ENCODE measurements at regions not wholly inside any gene's neighbourhood (a gene's known extent, or its start where the extent isn't known, plus 50 kb on each side); places are given as distances from the start of the nearest gene placed in this dataset.
"Not testable (repeated sequence)": the region's sequence is repeated elsewhere in the genome, so short reads cannot be mapped to it uniquely, and the experiment has no call there.

DNA sequence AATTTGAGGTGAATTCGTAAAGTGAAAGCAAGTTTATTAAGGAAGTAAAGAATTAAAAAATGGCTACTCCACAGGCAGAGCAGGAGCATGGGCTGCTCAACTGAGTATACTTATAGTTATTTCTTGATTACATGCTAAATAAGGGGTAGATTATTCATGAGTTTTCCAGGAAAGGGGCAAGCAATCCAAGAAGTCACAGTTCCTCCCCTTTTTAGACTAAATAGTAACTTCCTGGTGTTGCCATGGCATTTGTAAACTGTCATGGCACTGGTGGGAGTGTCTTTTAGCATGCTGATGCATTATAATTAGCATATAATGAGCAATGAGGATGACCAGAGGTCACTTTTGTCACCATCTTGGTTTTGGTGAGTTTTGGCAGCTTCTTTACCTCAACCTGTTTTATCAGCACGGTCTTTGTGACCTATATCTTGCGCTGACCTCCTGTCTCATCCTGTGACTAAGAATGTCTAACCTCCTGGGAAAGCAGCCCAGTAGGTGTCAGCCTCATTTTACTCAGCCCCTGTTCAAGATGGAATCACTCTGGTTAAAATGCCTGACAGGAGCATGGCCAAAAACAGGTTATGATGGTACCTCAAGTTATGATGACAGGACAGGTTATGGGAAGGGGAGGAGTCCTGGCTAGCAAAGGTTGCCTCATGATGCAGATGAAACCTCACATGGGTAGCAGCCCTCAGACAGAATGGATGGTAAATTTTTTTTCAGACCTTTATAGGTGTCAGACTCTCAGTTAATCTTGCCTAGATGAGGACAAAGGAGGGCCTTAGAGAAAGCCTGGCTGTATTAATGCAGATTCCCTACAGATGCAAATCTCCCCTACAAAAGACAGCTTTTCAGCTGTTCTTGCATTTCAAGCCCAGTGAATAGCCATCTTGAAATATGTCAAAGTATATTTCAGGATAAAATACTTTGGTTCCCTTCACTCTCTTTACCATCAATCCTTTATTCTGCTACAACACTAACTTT is 49.7 kb downstream of the SIPA1L2 start:
- DNase-seq (ENCODE audit: low spot score) = no peak

DNA sequence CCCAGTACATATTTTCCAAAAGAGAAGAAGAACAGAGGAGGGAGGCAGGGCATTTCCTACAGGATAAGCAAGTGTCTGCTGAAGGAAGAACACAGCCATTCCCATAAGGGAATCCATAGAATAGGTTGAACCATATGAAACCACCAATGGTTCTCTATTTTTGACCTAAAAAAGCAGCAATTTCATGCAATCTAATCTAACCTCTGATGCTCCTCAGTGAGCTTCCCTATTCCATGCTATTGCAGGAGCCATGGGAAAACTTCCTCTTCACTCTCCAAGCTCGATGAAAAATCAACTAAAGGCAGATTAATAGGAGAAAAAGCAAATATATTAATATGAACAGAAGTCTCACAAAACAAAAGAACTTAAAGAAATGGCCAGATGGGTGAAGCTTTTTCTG is 50.5 kb downstream of the SIPA1L2 start:
- no peak for DNase-seq (ENCODE audit: low spot score)

DNA sequence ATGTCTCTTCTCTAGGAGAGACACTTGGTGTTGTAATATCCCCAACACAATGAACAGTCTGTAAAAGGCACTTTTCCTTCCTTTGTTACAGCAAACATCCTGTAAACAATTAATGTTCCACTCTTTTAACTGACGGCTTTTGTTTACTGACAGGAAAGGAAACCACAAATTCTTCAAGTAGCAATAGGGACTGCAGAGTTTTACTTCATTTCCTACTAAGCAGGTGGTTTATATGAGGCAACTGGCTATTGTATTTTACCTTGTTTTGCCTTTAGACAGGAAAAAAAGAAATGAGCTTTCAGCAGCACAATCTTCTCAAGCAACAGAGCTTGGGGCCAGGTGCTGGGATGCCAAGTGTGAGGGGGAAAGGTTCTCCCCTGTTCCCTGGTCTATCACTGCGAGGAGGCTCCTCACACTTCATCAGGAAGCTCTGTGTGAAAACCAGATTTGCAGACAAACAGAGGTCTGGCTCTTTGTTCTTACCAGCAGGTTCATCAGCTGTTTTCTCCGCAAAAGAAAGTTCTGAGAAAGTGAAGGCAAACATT is 51.2 kb downstream of the SIPA1L2 start:
- DNase-seq (ENCODE audit: low spot score) = no peak

DNA sequence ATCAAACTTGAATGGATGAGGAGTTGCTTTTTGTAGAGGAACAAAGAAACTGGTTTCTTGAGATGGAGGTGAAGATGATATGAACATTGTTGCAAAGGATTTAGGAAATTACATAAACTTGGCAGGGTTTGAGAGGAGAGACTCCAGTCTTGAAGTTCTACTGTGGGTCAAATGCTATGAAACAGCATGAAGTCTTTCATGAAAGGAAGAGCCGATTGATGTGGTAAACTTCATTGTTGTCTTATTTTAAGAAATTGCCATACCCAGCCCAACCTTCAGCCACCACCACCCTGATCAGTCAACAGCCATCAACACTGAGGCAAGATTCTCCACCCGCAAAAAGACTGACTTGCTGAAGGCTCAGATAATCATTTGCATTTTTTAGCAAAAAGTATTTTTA is 52.2 kb downstream of the SIPA1L2 start:
- DNase-seq (ENCODE audit: low spot score) = no peak

DNA sequence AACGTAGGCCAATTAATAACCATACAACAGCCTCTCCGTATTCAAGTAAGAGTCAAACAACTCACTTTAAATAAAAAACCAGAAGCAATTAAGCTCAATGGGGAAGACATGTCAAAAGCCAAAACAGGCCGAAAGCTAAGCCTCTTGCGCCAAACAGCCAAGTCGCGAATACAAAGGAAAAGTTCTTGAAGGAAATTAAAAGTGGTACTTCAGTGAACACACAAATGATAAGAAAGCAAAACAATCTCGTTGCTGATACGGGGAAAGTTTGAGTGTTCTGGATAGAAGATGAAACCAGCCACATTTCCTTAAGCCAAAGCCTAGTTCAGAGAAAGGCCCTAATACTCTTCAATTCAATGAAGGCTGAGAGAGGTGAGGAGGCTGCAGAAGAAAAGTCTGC is 53.4 kb downstream of the SIPA1L2 start:
- no peak for DNase-seq (ENCODE audit: low spot score)

DNA sequence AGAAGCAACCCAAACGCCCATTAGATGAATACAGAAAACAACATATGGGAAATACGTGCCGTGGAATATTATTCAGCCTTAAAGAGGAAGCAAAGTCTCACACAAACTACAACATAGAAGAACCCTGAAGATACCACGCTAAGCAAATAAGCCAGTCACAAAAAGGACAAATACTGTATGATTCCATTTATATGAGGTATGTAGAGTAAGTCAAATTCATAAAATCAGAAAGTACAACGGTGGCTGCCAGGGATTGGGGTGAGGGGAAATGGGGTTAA is 54.2 kb downstream of the SIPA1L2 start:
- DNase-seq (ENCODE audit: low spot score) = no peak

DNA sequence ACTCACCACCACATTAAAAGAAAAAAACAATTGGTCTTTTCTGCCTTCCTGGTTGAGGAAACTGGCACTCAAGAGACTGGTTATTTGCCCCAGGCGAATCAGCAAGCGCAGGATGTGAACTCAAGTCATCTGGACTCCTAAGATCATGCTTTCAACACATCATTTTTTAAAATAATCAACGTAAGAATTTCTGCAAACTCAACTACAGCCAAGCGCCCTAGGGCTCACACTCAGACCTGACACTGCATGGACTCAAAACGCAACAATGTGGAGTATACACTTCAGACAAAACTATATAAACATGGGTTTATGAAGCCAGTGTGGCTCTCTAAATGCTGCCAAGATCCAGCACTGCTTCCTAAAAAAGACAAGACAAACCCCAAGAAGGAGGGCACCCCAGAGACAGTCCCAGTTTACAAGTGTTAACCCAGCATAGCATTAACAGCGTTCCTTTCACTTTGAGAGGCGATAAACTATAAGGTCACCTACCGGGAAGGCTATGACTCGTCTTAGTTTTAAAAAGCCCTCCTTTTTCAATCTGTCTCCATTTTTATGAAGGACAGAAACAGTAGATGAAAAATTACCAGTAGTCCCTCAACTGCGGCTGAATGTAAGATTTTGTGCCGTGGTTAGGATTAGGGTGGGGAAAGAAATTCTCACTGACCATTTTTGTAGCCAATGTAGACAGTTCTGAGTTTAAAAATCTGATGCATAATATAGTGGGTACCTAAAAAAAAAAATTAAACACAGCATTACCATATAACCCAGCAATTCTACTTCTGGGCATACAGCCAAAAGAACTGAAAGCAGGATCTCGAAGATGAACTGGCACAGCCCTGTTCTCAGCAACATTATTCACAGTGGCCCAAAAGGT is 54.8 kb downstream of the SIPA1L2 start:
- no peak for DNase-seq (ENCODE audit: low spot score)

DNA sequence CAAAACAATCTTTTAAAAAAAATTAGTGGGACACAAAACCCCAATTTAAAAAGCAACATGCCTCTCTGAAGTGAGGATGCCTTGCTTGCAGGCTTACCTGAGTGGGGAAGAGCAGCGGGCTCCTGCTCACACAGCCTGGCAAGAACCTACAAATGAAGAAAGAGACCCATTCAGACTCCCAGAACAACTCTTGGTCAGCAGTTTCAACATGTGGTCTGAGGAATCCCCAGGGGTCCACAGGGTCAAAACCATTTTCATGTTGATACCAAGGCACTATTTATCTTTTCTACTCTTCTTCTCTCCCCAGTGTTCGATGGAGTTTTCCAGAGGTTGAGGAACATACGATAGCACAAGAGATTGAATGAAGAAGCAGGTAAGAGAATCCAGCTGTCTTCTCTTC is 55.9 kb downstream of the SIPA1L2 start:
- DNase-seq (ENCODE audit: low spot score) = no peak

DNA sequence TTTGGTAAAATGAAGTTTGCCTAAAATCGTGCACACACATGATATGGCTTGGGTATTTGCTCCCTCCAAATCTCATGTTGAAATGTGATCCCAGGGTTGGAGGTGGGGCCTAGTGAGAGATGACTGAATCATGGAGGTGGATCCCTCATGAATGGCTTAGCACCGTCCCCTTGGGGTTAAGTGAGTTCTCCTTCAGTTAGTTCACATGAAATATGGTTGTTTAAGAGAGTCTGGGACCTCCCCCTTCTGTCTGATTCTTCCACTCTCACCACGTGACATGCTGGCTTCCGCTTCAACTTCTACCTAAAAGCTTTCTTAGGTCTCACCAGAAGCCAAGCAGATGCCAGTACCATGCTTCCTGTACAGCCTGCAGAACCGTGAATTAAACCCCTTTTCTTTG is 58.4 kb downstream of the SIPA1L2 start:
- DNase-seq (ENCODE audit: low spot score) = no peak

DNA sequence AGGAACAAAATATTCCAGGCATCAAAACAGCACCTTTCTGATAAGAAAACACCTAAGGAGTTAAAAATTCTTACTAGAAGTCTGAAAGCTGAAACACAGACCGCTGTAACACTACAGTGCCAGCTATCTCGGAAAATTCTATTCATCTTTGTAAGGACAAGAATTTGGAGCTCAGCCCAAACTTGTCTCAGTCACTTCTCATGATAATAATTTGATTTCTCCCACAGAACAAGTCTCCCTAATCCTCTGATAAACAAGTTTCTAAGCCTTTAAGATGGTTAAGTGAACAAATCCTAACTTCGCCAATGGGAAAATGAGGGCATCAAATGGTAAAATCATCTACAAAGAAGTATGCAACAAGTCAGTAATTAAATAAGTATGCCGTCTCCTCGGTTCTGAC is 59.9 kb downstream of the SIPA1L2 start:
- no peak for DNase-seq (ENCODE audit: low spot score)

DNA sequence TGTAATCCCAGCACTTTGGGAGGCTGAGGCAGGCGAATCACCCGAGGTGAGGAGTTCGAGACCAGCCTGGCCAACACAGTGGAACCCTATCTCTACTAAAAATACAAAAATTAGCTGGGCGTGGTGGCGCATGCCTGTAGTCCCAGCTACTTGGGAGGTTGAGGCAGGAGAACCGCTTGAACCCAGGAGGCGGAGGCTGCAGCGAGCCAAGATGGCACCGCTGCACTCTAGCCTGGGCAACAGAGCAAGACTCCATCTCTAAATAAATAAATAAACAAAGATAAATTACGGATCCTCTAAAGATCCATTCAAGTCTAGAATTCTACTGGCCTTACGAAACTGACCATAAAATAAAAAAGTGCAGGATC is 60.4 kb downstream of the SIPA1L2 start:
- not testable (repeated sequence) for DNase-seq (ENCODE audit: low spot score)

DNA sequence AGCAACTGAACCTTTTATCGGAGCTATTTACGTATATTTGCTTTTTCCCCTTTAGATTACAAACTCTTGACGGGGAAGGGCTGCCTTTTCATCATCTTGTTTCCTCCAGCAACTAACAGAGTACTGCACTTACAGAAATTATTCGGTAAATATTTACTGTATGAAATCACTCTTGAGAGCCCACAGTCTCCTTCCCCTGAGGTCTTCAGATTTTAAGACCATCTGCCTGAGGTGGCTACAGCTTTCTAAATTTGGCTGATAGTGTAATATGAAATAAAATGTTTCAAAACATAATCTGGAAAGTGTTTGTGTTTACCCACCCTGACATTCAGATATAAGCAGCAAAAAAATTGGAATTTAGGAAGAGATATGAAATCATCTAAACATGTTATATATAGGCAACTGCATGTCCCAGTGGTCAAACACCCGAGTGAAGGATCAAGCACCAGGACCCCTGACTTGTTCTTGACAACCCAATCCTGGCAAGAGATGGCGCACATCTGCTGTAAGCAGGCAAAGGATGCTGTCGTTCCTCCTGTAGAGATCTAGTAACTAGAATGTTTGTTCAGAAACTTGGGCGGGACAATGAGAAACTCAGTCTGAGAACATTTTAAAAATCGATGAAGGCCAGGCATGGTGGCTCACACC is 60.9 kb downstream of the SIPA1L2 start:
- no peak for DNase-seq (ENCODE audit: low spot score)

DNA sequence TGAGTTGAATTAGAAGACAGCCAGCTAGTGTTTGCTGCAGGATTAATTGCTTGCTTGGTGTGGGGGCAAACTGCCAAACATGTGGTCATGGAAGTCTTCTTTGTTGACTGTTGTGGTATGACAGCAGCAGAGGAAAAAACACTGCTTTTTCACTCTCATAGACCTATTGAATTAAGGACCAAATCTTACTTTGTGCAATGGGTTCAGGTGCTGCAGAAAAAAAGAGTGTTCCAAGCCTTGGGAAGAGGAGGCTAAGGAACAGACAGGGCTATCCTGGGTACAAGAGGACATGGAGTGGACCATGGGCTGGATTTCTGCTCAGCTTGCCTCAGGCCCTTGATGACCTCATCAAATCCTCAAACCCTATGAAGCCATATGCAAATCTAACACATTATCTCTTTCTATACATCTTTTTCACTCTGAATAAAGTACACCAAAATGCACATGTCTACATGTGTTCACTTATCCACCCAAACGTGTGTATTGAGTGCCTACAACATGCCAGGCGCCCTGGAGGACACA is 61.5 kb downstream of the SIPA1L2 start:
- peak; percentile 37 for DNase-seq (ENCODE audit: low spot score)

DNA sequence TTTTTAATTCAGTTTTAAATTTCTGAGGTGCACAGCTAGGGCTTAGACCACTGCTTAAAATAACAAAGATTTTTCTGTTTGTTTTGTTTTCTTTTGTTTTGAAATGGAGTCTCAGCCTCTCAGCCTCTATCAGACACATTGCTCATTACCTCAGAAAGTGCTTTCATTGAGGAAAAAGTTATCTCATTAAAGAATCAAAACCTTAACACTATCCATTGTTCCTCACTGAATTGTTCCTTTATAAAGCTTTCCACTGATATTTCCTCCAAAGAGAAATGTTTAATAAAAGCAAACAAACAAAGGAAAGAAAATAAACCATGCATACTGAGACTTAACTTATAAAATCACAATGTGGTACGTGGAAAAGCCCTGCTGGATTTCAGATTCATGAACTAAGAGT is 63.8 kb downstream of the SIPA1L2 start:
- no peak for DNase-seq (ENCODE audit: low spot score)

DNA sequence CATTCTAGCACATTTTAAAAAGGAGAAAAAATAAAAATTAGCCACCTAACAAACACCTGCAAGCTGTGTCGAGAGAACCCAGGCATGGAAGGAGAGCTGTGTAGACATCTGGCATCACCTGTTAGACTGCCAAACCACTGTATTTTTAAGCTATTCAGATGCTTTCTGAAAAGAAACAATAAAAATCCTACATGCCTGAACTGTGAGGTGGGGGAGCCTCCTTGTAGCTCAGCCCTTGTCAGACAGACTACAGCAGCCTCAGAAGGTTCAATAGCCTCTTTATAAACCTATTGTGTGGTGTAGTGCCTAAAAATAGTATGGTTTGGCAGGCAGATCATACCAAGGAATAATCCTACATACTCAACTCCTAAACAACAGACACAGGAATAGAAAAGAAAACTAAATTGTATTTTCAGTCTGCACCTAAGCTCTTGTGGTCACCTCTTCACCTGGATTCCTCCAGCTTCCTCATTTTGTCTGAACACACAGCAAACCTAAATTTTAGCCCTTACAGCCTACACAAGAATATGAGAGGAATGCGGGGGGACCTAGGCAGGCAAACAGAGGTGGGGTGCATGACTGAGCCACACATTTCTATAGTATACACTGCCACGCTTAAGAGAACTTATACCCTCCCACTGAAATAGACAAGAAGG is 67.0 kb downstream of the SIPA1L2 start:
- DNase-seq (ENCODE audit: low spot score) = no peak

DNA sequence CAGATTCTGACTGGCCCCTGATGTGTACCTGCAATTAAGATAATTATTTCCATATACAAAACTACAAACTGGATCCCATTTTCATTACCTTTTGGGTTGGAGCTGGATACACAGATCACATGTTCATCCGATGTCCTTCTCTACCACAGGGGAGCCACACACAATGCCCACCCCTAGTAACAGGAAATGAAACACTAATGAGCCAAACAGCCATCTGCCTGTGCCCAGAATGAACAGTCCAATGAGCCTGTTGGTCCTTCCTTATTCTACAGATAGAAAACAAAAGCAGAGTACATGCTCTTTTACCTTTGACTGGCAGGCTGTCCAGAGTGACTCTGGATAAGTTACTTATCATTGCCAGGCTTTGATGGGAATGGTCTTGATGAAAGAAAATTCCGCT is 68.6 kb downstream of the SIPA1L2 start:
- no peak for DNase-seq (ENCODE audit: low spot score)

DNA sequence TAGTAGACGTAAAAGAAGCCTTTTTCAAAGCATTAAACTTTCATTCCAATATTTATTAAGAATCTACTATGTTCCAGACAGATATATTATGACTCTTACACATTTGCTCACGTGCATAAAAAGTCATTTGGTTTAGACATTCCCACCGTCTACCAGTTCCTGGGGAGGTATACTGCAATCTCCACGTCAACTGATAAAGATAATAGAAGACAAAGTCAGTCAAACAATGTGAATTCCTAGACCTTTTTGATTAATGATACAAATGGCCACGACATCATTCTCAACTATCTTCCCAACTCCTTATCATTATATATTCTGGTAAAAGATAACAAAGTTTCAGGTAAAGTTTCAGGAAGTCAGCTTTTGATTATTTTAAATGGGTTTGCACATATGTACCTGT is 69.0 kb downstream of the SIPA1L2 start:
- no peak for DNase-seq (ENCODE audit: low spot score)

DNA sequence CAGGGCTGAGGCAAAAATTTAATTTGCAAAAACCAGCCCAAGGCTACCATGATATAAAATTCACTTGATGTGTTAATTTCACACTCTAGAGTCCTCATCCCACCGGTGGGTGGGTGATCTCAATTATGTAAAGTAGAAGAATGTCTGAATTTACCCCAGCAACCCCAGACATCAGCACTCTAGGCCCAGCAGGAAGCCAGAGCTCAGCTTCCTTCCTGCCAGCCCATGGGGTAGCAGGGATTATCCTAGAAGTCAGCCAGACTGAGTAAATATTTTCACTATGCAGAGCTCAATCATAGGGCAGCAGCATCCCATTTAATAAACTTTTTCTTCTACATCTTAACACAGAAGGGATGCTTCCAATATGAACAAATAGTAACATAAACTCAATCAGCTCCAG is 71.0 kb downstream of the SIPA1L2 start:
- DNase-seq (ENCODE audit: low spot score) = no peak

DNA sequence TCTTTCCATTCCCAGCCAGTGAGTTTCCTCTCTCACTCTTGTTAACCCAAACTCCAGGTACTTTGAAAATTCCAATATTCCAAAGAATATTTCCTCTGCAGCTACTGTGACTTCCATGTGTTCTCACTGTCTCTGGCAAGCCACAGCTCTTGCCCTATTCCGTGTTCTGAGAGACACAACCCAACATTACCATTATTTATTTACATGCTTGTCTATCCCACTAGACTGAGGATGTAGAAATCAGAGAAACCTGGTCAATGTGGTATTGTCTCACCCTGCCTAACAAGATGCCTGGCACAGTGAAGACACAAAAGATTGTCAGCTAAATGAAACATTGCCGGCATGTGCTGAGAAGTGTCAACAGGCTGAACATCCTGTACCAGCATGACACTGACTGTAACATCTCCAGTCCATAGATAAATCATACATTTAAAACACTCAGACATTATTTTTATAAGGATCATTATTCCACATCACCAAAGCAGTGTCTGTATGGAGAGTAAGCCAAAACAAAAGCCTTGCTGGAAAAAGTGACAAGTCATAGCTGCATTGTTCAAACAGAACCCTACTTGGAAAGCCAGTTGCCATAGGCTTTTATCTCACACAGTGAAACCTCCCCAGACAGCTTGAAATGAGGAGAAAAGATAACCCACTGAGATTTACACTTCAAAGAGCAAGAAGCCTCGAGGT is 72.3 kb downstream of the SIPA1L2 start:
- DNase-seq (ENCODE audit: low spot score) = no peak

DNA sequence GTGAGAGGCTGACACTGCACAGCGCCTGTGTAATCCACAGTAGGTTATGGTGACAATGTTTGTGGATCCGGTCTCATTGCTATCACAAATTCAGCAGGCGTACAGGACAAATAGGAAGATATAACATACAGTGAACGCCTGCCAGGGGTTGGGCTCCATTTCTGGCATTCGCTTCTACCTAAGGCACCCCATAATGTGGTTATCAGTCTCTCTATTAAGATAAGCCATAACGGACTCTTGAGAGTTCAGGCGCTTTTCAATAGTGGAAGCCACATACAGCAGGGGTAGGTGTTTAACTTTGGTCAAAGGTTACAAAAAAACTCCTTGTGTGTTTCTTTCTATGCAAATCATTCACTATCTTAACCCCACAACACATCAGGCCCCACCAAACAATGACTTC is 72.8 kb downstream of the SIPA1L2 start:
- DNase-seq (ENCODE audit: low spot score) = no peak

DNA sequence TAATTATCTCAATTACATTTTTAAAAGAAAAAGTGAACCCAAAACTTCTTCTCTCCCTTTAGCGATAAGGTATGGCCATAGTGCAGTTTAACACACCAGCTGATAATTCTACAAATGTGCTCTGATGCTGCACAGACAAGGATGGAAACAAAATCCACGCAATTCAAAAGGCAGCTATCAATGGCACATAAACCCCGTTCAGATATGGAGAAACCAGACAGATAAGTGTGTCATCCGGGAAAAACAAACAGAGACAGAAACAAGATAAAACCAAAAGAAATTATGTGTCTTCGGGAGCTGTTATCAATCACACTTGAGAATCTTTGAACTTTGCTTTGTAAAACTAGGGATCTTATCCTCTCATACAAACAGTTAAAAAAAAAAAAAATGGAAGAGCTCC is 73.6 kb downstream of the SIPA1L2 start:
- no peak for DNase-seq (ENCODE audit: low spot score)

Measured in AG08395 (cell line).